Spleen (tissue), 11 donors: ENCODE measurements at regions not wholly inside any gene's neighbourhood (a gene's known extent, or its start where the extent isn't known, plus 50 kb on each side); places are given as distances from the start of the nearest gene placed in this dataset.

Experiments used
- DNase-seq: peaks from one replicate; pipeline ENCODE4 v3.0.0-alpha.2; 2020
- H3K27ac ChIP-seq, 8 donors: fragments of 200-600 bp; sonication (generic) in 7 of 8; 1 replicate in 4 of 8; 2 replicates in 4 of 8; pipeline versions ENCODE4 v1.5.0 to v1.8.0; 2016 to 2021; ENCODE audit warnings: inconsistent platforms in 4 of 8, mild to moderate bottlenecking in 4 of 8, moderate library complexity in 1 of 8
- H3K27me3 ChIP-seq, 7 donors: fragments of 200-600 bp; sonication (generic) in 6 of 7; replicated peaks in 1 of 7; 1 replicate in 4 of 7; 2 replicates in 3 of 7; pipeline versions ENCODE4 v1.5.0 to v1.8.0; 2016 to 2021; ENCODE audit warnings: inconsistent platforms in 3 of 7, mild to moderate bottlenecking in 1 of 7
- H3K36me3 ChIP-seq, 6 donors: fragments of 200-600 bp; sonication (generic) in 5 of 6; 1 replicate in 4 of 6; 2 replicates in 2 of 6; pipeline versions ENCODE4 v1.5.0 to v1.8.0; 2016 to 2021; ENCODE audit warnings: inconsistent platforms in 2 of 6
- H3K4me1 ChIP-seq, 6 donors: fragments of 200-600 bp; sonication (generic) in 5 of 6; 1 replicate in 3 of 6; 2 replicates in 3 of 6; pipeline versions ENCODE4 v1.5.0 to v1.8.0; 2016 to 2021; ENCODE audit warnings: inconsistent platforms in 3 of 6
- H3K4me3 ChIP-seq, 8 donors: fragments of 200-600 bp; sonication (generic) in 7 of 8; 1 replicate in 4 of 8; 2 replicates in 4 of 8; pipeline versions ENCODE4 v1.5.0 to v1.8.0; 2016 to 2021; ENCODE audit warnings: inconsistent platforms in 4 of 8, mild to moderate bottlenecking in 4 of 8, moderate library complexity in 2 of 8
- H3K9me3 ChIP-seq, 8 donors: fragments of 200-600 bp; sonication (generic) in 7 of 8; 1 replicate in 4 of 8; 2 replicates in 4 of 8; pipeline versions ENCODE4 v1.5.0 to v1.8.0; 2016 to 2021; ENCODE audit warnings: inconsistent platforms in 4 of 8
- CTCF ChIP-seq, 11 experiments: fragments of 200-600 bp in 7 of 11; fragments of 450-650 bp in 4 of 11; sonication (generic) in 4 of 11; IDR thresholded peaks in 8 of 11; conservative IDR thresholded peaks in 3 of 11; 1 replicate in 7 of 11; 2 replicates in 4 of 11; pipeline versions ENCODE4 v1.4.0 to v1.8.0; 2016 to 2021; ENCODE audit warnings: antibody characterized with exemption in 11 of 11, inconsistent platforms in 4 of 11, mild to moderate bottlenecking in 1 of 11
- POLR2A ChIP-seq, 3 donors: fragments of 450-650 bp; IDR thresholded peaks; one replicate each; pipeline ENCODE4 v1.5.1; 2017; ENCODE audit warnings: antibody characterized with exemption in 3 of 3, mild to moderate bottlenecking in 1 of 3
- POLR2AphosphoS5 ChIP-seq, 3 donors: sonication (generic); formaldehyde crosslinking; IDR thresholded peaks; one replicate each; pipeline ENCODE4 v1.5.1; 2017; ENCODE audit warnings: antibody characterized with exemption in 3 of 3
- WGBS, 5 donors: extraction: QIAGEN DNeasy Blood & Tissue Kit in 3 of 5; methylation state at CpG; one replicate each; pipeline versions ENCODE4 v1.1.5 to v1.1.7; 2013 to 2018; 5-methylcytosine and 5-hydroxymethylcytosine counted together
- intact Hi-C: fragments of 100-400 bp; cut with DNase I; formaldehyde crosslinking; loops from one replicate; pipeline ENCODE4 v1.15.0; 2023; ENCODE audit warnings: low total_unique reads
- donor health status: healthy with polysubstance abuse.
- donor health status: DM: no; HTN: no; CAD: no; lungs with moderate emphysema.
- donor health status: DM: no; HTN: no; CAD: no.
- donor health status: Bipolar disorder and iron deficiency.
- donor health status: healthy.
- donor health status: DM: no; HTN: no; CAD: no.
- donor health status: DM: yes; HTN: yes; CAD: no.

- intact Hi-C loops, result no loop called here
- H3K27ac ChIP-seq, result peak overlapping the region in 5 of 8 donors; percentile 0 to 92 (median 86)
- no peak overlapping the region for H3K4me3 ChIP-seq
- DNase-seq, result no peak
- TF ChIP-seq CTCF (IDR thresholded peaks at IDR 0.05 in 8 of 11, conservative IDR thresholded peaks at IDR 0.05 in 3 of 11) (no peak), POLR2A (IDR thresholded peaks at IDR 0.05) (no peak), POLR2AphosphoS5 (IDR thresholded peaks at IDR 0.05) (no peak)
- H3K4me1 ChIP-seq, result peaks cover 11 to 99% (median 67%) of the 10 kb centered on the region in 6 donors
- H3K36me3 ChIP-seq, result peaks cover 0 to 4% (median 0%) of the 10 kb centered on the region in 6 donors
- 95 to 98% (median 97%) methylated on average over 5 of the region's 5 CpGs for WGBS, 5 donors
- no peaks in the 10 kb centered on the region for H3K27me3 ChIP-seq
- no peaks in the 10 kb centered on the region for H3K9me3 ChIP-seq
Measured at GRCh38 chr17:77344038-77344437, 203.3 kb downstream of the SEC14L1 start.

DNA sequence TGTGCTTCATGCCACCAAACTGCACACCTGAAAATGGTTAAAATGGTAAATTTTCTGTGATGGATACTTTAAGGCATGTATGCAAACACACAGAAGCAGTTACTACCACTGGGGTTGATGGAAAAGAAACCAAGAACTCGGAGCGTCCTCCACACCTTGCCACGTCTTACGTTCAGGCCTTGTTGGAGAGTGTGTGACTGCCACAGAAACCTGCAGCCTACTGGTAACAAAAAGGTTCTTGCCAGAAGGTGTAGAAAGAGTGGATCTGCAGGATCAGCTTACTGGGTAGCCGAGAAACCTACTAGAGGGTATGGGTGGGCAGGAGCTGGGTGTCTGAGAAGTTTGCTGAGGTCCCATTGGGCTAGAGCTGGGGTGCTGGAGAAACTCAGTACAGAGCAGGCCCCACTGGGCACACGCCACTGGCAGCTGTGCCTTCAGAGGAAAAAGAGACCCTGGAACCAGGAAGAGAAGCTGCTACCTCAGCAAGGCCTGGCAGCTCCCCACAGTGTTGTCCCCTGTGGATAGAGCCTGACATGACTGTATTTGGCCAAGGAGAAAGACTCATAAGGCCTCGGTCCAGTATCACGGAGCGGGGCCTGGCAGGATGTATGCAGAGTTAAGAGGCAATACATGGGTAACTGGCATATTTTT is 204.6 kb downstream of the SEC14L1 start:
- no peaks in the 10 kb centered on the region for H3K36me3 ChIP-seq
- no peak for DNase-seq
- H3K4me1 ChIP-seq, result peaks cover 11 to 99% (median 69%) of the 10 kb centered on the region in 6 donors
- no peak overlapping the region for H3K4me3 ChIP-seq
- H3K27ac ChIP-seq, result peak overlapping the region in 5 of 8 donors; percentile 21 to 54 (median 46)
- no peaks in the 10 kb centered on the region for H3K9me3 ChIP-seq
- intact Hi-C loops, result no loop called here
- WGBS, 5 donors, result 78 to 91% (median 89%) methylated on average over 9 of the region's 9 CpGs
- peak in 2 of 3 donors; percentile 33 to 41 for TF ChIP-seq POLR2AphosphoS5 (IDR thresholded peaks at IDR 0.05)
- TF ChIP-seq POLR2A (IDR thresholded peaks at IDR 0.05), result no peak
- peak in 2 of 11 experiments; percentile 11 to 25 for TF ChIP-seq CTCF (IDR thresholded peaks at IDR 0.05 in 8 of 11, conservative IDR thresholded peaks at IDR 0.05 in 3 of 11)
- no peaks in the 10 kb centered on the region for H3K27me3 ChIP-seq

DNA sequence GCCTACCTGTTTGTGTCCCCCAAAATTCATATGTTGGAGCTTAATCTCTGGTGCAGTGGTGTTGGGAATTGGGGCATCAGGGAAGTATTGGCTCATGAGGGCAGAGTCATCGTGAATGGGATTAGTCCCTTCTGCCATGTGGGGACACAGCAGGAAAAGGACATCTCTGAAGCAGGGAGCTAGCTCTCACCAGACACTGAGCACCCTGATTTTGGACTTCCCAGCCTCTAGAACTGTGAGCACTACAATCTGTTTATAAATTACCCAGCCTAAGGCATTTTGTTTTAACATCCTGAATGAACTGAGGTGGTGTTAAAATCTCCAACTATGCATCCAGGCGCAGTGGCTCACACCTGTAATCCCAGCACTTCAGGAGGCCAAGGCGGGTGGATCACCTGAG is 206.0 kb downstream of the SEC14L1 start:
- TF ChIP-seq CTCF (IDR thresholded peaks at IDR 0.05 in 8 of 11, conservative IDR thresholded peaks at IDR 0.05 in 3 of 11) (no peak), POLR2A (IDR thresholded peaks at IDR 0.05) (no peak), POLR2AphosphoS5 (IDR thresholded peaks at IDR 0.05) (no peak)
- H3K27ac ChIP-seq, result no peak overlapping the region
- H3K4me1 ChIP-seq, result peaks cover 8 to 99% (median 69%) of the 10 kb centered on the region in 6 donors
- no peaks in the 10 kb centered on the region for H3K36me3 ChIP-seq
- no peaks in the 10 kb centered on the region for H3K27me3 ChIP-seq
- H3K9me3 ChIP-seq, result no peaks in the 10 kb centered on the region
- WGBS, 5 donors, result 95 to 98% (median 97%) methylated on average over 3 of the region's 3 CpGs
- H3K4me3 ChIP-seq, result no peak overlapping the region
- DNase-seq, result no peak
- intact Hi-C loops, result no loop called here

- H3K27me3 ChIP-seq, result no peaks in the 10 kb centered on the region
- H3K9me3 ChIP-seq, result no peaks in the 10 kb centered on the region
- H3K27ac ChIP-seq, result no peak overlapping the region
- peaks cover 9 to 99% (median 67%) of the 10 kb centered on the region in 6 donors for H3K4me1 ChIP-seq
- intact Hi-C loops, result no loop called here
- H3K4me3 ChIP-seq, result no peak overlapping the region
- no peaks in the 10 kb centered on the region for H3K36me3 ChIP-seq
- DNase-seq, result no peak
- 85 to 92% (median 89%) methylated on average over 4 of the region's 4 CpGs for WGBS, 5 donors
- TF ChIP-seq POLR2A (IDR thresholded peaks at IDR 0.05), result no peak
- TF ChIP-seq CTCF (IDR thresholded peaks at IDR 0.05 in 8 of 11, conservative IDR thresholded peaks at IDR 0.05 in 3 of 11), result no peak
- TF ChIP-seq POLR2AphosphoS5 (IDR thresholded peaks at IDR 0.05), result no peak
Measured at GRCh38 chr17:77347544-77347943, 206.8 kb downstream of the SEC14L1 start.
